Esophagus muscularis mucosa (tissue), 4 donors: ENCODE measurements at regions not wholly inside any gene's neighbourhood (a gene's known extent, or its start where the extent isn't known, plus 50 kb on each side); places are given as distances from the start of the nearest gene placed in this dataset.

Source experiments
- DNase-seq: peaks from one replicate; pipeline ENCODE4 v3.0.0-alpha.2; 2017; ENCODE audit errors: extremely low spot score
- H3K27ac ChIP-seq, 4 donors: fragments of 200-600 bp; sonication (generic); replicated peaks in 1 of 4; 1 replicate in 3 of 4; 2 replicates in 1 of 4; pipeline ENCODE4 v1.5.1; 2016 to 2019; ENCODE audit warnings: mild to moderate bottlenecking in 1 of 4
- H3K27me3 ChIP-seq, 4 donors: fragments of 200-600 bp; sonication (generic); one replicate each; pipeline versions ENCODE4 v1.5.1 to v1.6.0; 2016 to 2019
- H3K36me3 ChIP-seq, 4 donors: fragments of 200-600 bp; sonication (generic); one replicate each; pipeline ENCODE4 v1.5.1; 2016 to 2019
- H3K4me1 ChIP-seq, 4 donors: fragments of 200-600 bp; sonication (generic); one replicate each; pipeline ENCODE4 v1.5.1; 2016 to 2019
- H3K4me3 ChIP-seq, 4 donors: fragments of 200-600 bp; sonication (generic); 1 replicate in 2 of 4; 2 replicates in 2 of 4; pipeline ENCODE4 v1.5.1; 2016 to 2019; ENCODE audit warnings: mild to moderate bottlenecking in 4 of 4, moderate library complexity in 1 of 4
- H3K9me3 ChIP-seq, 4 donors: fragments of 200-600 bp; sonication (generic); 1 replicate in 3 of 4; 2 replicates in 1 of 4; pipeline ENCODE4 v1.5.1; 2016 to 2019
- EP300 ChIP-seq: sonication (generic); formaldehyde crosslinking; IDR thresholded peaks from one replicate; pipeline ENCODE4 v1.6.1; 2017; ENCODE audit warnings: antibody characterized with exemption
- POLR2A ChIP-seq: fragments of 450-650 bp; IDR thresholded peaks from one replicate; pipeline ENCODE4 v1.6.1; 2017; ENCODE audit warnings: antibody characterized with exemption, moderate library complexity, mild to moderate bottlenecking, low read depth
- POLR2AphosphoS5 ChIP-seq, 2 donors: sonication (generic); formaldehyde crosslinking; IDR thresholded peaks; one replicate each; pipeline ENCODE4 v1.6.1; 2017; ENCODE audit warnings: antibody characterized with exemption in 2 of 2
- WGBS: methylation state at CpG from one replicate; pipeline ENCODE4 v1.1.5; 2018; 5-methylcytosine and 5-hydroxymethylcytosine counted together
- intact Hi-C: fragments of 100-400 bp; cut with DNase I; formaldehyde crosslinking; loops from one replicate; pipeline ENCODE4 v1.15.1; 2023
- TF ChIP-seq, protein P1 (sequence below), 3 experiments: fragments of 200-600 bp in 2 of 3; fragments of 450-650 bp in 1 of 3; sonication (generic) in 2 of 3; IDR thresholded peaks; one replicate each; pipeline ENCODE4 v1.5.1; 2017 to 2019; ENCODE audit warnings: antibody characterized with exemption in 3 of 3, mild to moderate bottlenecking in 2 of 3, moderate library complexity in 1 of 3

DNA sequence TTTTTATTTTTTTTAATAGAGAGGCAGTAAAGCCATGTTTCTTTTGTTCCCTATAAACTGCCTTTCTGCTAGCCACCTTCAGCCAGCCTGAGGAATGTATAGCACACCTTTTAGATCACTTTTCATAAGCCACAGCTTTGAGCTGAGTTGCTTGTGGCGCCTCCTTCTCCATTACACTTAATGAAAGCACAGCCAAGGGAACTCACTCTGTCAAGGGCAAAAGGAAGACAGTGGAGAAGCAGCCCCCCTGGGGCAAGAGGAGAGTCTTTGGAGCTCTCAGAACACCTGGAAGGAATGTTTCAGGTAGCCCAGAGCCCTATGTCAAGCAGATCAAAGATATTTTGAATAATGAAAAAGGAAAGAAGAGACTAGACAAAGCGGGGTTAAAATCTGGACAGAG, 235.1 kb downstream of the CLIC5 start:
- WGBS: 95% methylated on average over 2 of the region's 2 CpGs
- TF ChIP-seq POLR2AphosphoS5 (IDR thresholded peaks at IDR 0.05): no peak
- no peak for TF ChIP-seq POLR2A
- TF ChIP-seq, protein P1, sequence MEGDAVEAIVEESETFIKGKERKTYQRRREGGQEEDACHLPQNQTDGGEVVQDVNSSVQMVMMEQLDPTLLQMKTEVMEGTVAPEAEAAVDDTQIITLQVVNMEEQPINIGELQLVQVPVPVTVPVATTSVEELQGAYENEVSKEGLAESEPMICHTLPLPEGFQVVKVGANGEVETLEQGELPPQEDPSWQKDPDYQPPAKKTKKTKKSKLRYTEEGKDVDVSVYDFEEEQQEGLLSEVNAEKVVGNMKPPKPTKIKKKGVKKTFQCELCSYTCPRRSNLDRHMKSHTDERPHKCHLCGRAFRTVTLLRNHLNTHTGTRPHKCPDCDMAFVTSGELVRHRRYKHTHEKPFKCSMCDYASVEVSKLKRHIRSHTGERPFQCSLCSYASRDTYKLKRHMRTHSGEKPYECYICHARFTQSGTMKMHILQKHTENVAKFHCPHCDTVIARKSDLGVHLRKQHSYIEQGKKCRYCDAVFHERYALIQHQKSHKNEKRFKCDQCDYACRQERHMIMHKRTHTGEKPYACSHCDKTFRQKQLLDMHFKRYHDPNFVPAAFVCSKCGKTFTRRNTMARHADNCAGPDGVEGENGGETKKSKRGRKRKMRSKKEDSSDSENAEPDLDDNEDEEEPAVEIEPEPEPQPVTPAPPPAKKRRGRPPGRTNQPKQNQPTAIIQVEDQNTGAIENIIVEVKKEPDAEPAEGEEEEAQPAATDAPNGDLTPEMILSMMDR (IDR thresholded peaks at IDR 0.05): no peak
- no peak for TF ChIP-seq EP300
- H3K4me3 ChIP-seq: no peak overlapping the region
- intact Hi-C loops: no loop called here
- H3K4me1 ChIP-seq: no peaks in the 10 kb centered on the region
- no peak overlapping the region for H3K27ac ChIP-seq
- DNase-seq: peak; percentile 29
- H3K36me3 ChIP-seq: no peaks in the 10 kb centered on the region
- H3K9me3 ChIP-seq: no peaks in the 10 kb centered on the region
- no peaks in the 10 kb centered on the region for H3K27me3 ChIP-seq

DNA sequence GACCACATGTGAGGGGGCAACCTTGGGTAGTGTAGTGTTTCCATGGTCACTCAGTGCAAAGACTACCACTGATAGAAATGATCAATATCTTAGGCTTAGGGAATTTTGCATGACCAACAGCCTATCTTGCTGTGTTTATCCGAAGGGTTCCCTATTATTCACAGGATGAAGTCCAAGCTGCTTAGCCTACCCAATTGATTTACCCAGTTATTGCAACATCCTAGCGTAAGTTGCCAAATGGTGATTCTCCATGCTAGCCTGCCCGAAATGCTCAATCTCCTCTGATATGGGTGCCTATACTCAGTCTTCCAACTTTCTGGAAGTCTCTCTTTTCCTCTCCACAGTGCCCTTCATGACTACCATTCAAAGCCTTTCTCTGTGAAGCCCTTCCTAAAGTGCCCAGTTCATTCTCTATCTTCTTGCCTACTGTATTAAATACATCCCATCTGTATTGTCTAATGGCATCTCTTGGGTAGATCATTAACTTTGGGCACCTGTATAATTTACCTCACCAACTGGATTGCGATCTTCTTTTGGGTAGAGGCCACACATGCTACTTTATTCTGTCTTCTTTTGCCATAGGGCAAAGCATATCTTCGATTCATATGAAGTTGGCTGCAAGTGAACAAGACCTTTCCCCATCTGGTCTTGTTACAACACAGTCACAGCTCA, 240.5 kb downstream of the CLIC5 start:
- no peak overlapping the region for H3K27ac ChIP-seq
- peaks cover 0 to 3% (median 0%) of the 10 kb centered on the region in 4 donors for H3K9me3 ChIP-seq
- intact Hi-C loops: no loop called here
- peak; percentile 68 for DNase-seq
- 75% methylated on average over 5 of the region's 5 CpGs for WGBS
- H3K4me3 ChIP-seq: no peak overlapping the region
- H3K36me3 ChIP-seq: no peaks in the 10 kb centered on the region
- H3K4me1 ChIP-seq: no peaks in the 10 kb centered on the region
- TF ChIP-seq POLR2AphosphoS5 (IDR thresholded peaks at IDR 0.05) (no peak), EP300 (no peak), POLR2A (no peak)
- TF ChIP-seq, protein P1 (IDR thresholded peaks at IDR 0.05): no peak
- H3K27me3 ChIP-seq: no peaks in the 10 kb centered on the region

- no peak for TF ChIP-seq POLR2A
- TF ChIP-seq, protein P1 (IDR thresholded peaks at IDR 0.05): no peak
- no peak for TF ChIP-seq EP300
- no peak for TF ChIP-seq POLR2AphosphoS5 (IDR thresholded peaks at IDR 0.05)
- H3K27me3 ChIP-seq: no peaks in the 10 kb centered on the region
- no peak overlapping the region for H3K4me3 ChIP-seq
- 78% methylated on average over 3 of the region's 3 CpGs for WGBS
- H3K4me1 ChIP-seq: no peaks in the 10 kb centered on the region
- H3K27ac ChIP-seq: no peak overlapping the region
- peak; percentile 68 for DNase-seq
- H3K9me3 ChIP-seq: peaks cover 0 to 6% (median 0%) of the 10 kb centered on the region in 4 donors
- H3K36me3 ChIP-seq: no peaks in the 10 kb centered on the region
- intact Hi-C loops: no loop called here
Observed at GRCh38 chr6:45773906-45774305, 241.8 kb downstream of the CLIC5 start.

- no peak for TF ChIP-seq POLR2AphosphoS5 (IDR thresholded peaks at IDR 0.05)
- TF ChIP-seq, protein P1 (IDR thresholded peaks at IDR 0.05): no peak
- TF ChIP-seq POLR2A: no peak
- no peak for TF ChIP-seq EP300
- no peaks in the 10 kb centered on the region for H3K4me1 ChIP-seq
- no peak overlapping the region for H3K4me3 ChIP-seq
- DNase-seq: peak; percentile 62
- peaks cover 0 to 6% (median 0%) of the 10 kb centered on the region in 4 donors for H3K9me3 ChIP-seq
- H3K27me3 ChIP-seq: no peaks in the 10 kb centered on the region
- intact Hi-C loops: no loop called here
- H3K36me3 ChIP-seq: no peaks in the 10 kb centered on the region
- 56% methylated on average over 3 of the region's 6 CpGs for WGBS
- H3K27ac ChIP-seq: no peak overlapping the region
Observed at GRCh38 chr6:45772886-45773495, 242.7 kb downstream of the CLIC5 start.
